Neural cell (in vitro differentiated cells): ENCODE measurements at regions not wholly inside any gene's neighbourhood (a gene's known extent, or its start where the extent isn't known, plus 50 kb on each side); places are given as distances from the start of the nearest gene placed in this dataset.

Experiments used
- H2AFZ ChIP-seq: fragments of 200-600, 300-800 bp; sonication (generic), shearing (Covaris generic); 2 replicates; pipeline ENCODE4 v1.6.0; 2014; ENCODE audit warnings: low read depth, mild to moderate bottlenecking, antibody characterized with exemption, low read length, moderate library complexity
- H3F3A ChIP-seq: fragments of 200-600 bp; shearing (Covaris generic); 2 replicates; pipeline ENCODE4 v1.6.1; 2016; ENCODE audit warnings: mild to moderate bottlenecking, moderate library complexity, mixed read lengths, antibody characterized with exemption, low read length; ENCODE audit not compliant: insufficient read depth, poor library complexity, severe bottlenecking
- H3K27ac ChIP-seq: fragments of 200-600, 300-800 bp; sonication (generic), shearing (Covaris generic); 2 replicates; pipeline ENCODE4 v1.5.1; 2014; ENCODE audit warnings: mild to moderate bottlenecking, low read length, moderate library complexity
- H3K27me3 ChIP-seq: fragments of 300-800, 200-600 bp; sonication (generic), shearing (Covaris generic); 2 replicates; pipeline ENCODE4 v1.6.0; 2014; ENCODE audit warnings: mild to moderate bottlenecking, low read depth, low read length, moderate library complexity; ENCODE audit not compliant: insufficient read depth
- H3K36me3 ChIP-seq: fragments of 300-800, 200-600 bp; sonication (generic), shearing (Covaris generic); 2 replicates; pipeline ENCODE4 v1.5.1; 2014; ENCODE audit warnings: mild to moderate bottlenecking, antibody characterized with exemption, low read length, moderate library complexity; ENCODE audit not compliant: insufficient read depth
- H3K4me2 ChIP-seq: fragments of 300-800, 200-600 bp; sonication (generic), shearing (Covaris generic); 2 replicates; pipeline ENCODE4 v1.6.0; 2014; ENCODE audit warnings: mild to moderate bottlenecking, low read length
- H3K4me3 ChIP-seq: fragments of 300-800, 200-600 bp; sonication (generic), shearing (Covaris generic); 2 replicates; pipeline ENCODE4 v1.5.1; 2014; ENCODE audit warnings: mild to moderate bottlenecking, low read length, moderate library complexity
- H3K79me2 ChIP-seq: fragments of 200-600 bp; shearing (Covaris generic); replicated peaks from 2 replicates; pipeline ENCODE4 v1.6.0; 2014; ENCODE audit warnings: mild to moderate bottlenecking, low read length, moderate library complexity; ENCODE audit not compliant: insufficient read depth
- H3K9ac ChIP-seq: fragments of 300-800, 200-600 bp; sonication (generic), shearing (Covaris generic); 2 replicates; pipeline ENCODE4 v1.6.1; 2016; ENCODE audit warnings: mild to moderate bottlenecking, low read length, mixed read lengths
- H3K9me2 ChIP-seq: fragments of 200-600 bp; shearing (Covaris generic); 2 replicates; pipeline ENCODE4 v1.6.1; 2016; ENCODE audit warnings: mild to moderate bottlenecking, low read length, mixed read lengths; ENCODE audit not compliant: insufficient read depth
- H3K9me3 ChIP-seq: fragments of 200-600, 300-800 bp; sonication (generic), shearing (Covaris generic); 2 replicates; pipeline ENCODE4 v1.6.1; 2016; ENCODE audit warnings: mild to moderate bottlenecking, mixed run types, low read length, moderate library complexity, mixed read lengths
- H4K20me1 ChIP-seq: fragments of 200-600 bp; shearing (Covaris generic); 2 replicates; pipeline ENCODE4 v1.6.1; 2016; ENCODE audit warnings: mild to moderate bottlenecking, mixed run types; ENCODE audit not compliant: insufficient read depth
- CTCF ChIP-seq: fragments of 450-650 bp; IDR thresholded peaks from 2 replicates; pipeline ENCODE4 v1.5.1; 2014; ENCODE audit warnings: antibody characterized with exemption, mild to moderate bottlenecking, moderate library complexity; ENCODE audit not compliant: poor library complexity, severe bottlenecking
- EP300 ChIP-seq: fragments of 450-650 bp; conservative IDR thresholded peaks from 2 replicates; pipeline ENCODE4 v1.6.1; 2014; ENCODE audit warnings: antibody characterized with exemption, mild to moderate bottlenecking, moderate library complexity; ENCODE audit not compliant: poor library complexity, severe bottlenecking
- EZH2 ChIP-seq: fragments of 200-600, 300-800 bp; shearing (Covaris generic), sonication (generic); IDR thresholded peaks from 2 replicates; pipeline ENCODE4 v1.6.1; 2014; ENCODE audit warnings: antibody characterized with exemption, low read length, borderline replicate concordance, mild to moderate bottlenecking; ENCODE audit not compliant: insufficient read depth, poor library complexity, severe bottlenecking
- MXI1 ChIP-seq: fragments of 450-650 bp; conservative IDR thresholded peaks from 2 replicates; pipeline ENCODE4 v1.6.1; 2014; ENCODE audit warnings: antibody characterized with exemption, mild to moderate bottlenecking; ENCODE audit not compliant: poor library complexity, severe bottlenecking
- POLR2AphosphoS5 ChIP-seq: IDR thresholded peaks from 2 replicates; pipeline ENCODE4 v1.6.1; 2012
- RAD21 ChIP-seq: fragments of 450-650 bp; conservative IDR thresholded peaks from 2 replicates; pipeline ENCODE4 v1.6.1; 2014; ENCODE audit warnings: antibody characterized with exemption, mild to moderate bottlenecking, moderate library complexity
- REST ChIP-seq: IDR thresholded peaks from 2 replicates; pipeline ENCODE4 v1.6.1; 2012; ENCODE audit warnings: borderline replicate concordance
- SMC3 ChIP-seq: fragments of 450-650 bp; conservative IDR thresholded peaks from 2 replicates; pipeline ENCODE4 v1.6.1; 2014; ENCODE audit warnings: antibody characterized with exemption, mild to moderate bottlenecking, moderate library complexity; ENCODE audit not compliant: poor library complexity
- TAF1 ChIP-seq: IDR thresholded peaks from 2 replicates; pipeline ENCODE4 v1.6.1; 2012; ENCODE audit warnings: low read depth

- Histone ChIP-seq H3K79me2 (no peaks in the 10 kb centered on the region), H3K9me3 (no peaks in the 10 kb centered on the region), H3F3A (no peaks in the 10 kb centered on the region), H3K4me2 (no peak overlapping the region), H3K36me3 (no peaks in the 10 kb centered on the region), H3K27ac (no peak overlapping the region), H2AFZ (no peak overlapping the region), H3K9me2 (no peaks in the 10 kb centered on the region), H3K4me3 (no peak overlapping the region), H3K27me3 (no peaks in the 10 kb centered on the region), H3K9ac (no peak overlapping the region), H4K20me1 (no peaks in the 10 kb centered on the region)
- TF ChIP-seq TAF1 (no peak), REST (no peak), SMC3 (no peak), POLR2AphosphoS5 (no peak), EZH2 (no peak), MXI1 (no peak), RAD21 (no peak), EP300 (no peak), CTCF (no peak)
Measured at GRCh38 chrX:124646403-124646802, 300.0 kb downstream of the SH2D1A start.

- H3K27me3 ChIP-seq = no peaks in the 10 kb centered on the region
Measured at GRCh38 chrX:124651031-124651430, 304.7 kb downstream of the SH2D1A start.

More at GRCh38 chrX:124651031-124651430, 304.7 kb downstream of the SH2D1A start:
- H3K4me3 ChIP-seq = no peak overlapping the region
- H3K36me3 ChIP-seq = no peaks in the 10 kb centered on the region
- no peaks in the 10 kb centered on the region for H4K20me1 ChIP-seq
- H2AFZ ChIP-seq = no peak overlapping the region
- TF ChIP-seq RAD21 (no peak), CTCF (no peak), EP300 (no peak), MXI1 (no peak), POLR2AphosphoS5 (no peak), REST (no peak), TAF1 (no peak), SMC3 (no peak), EZH2 (no peak)
- H3F3A ChIP-seq = no peaks in the 10 kb centered on the region
- H3K79me2 ChIP-seq = no peaks in the 10 kb centered on the region
- no peak overlapping the region for H3K4me2 ChIP-seq
- H3K9me2 ChIP-seq = no peaks in the 10 kb centered on the region
- no peak overlapping the region for H3K9ac ChIP-seq
- no peak overlapping the region for H3K27ac ChIP-seq
- H3K9me3 ChIP-seq = no peaks in the 10 kb centered on the region
